GF-D8 (cell line): ENCODE measurements at regions not wholly inside any gene's neighbourhood (a gene's known extent, or its start where the extent isn't known, plus 50 kb on each side); places are given as distances from the start of the nearest gene placed in this dataset.
"Not testable (repeated sequence)": the region's sequence is repeated elsewhere in the genome, so short reads cannot be mapped to it uniquely, and the experiment has no call there.

Source experiments
- DNase-seq: peaks from one replicate; lab custom pipeline; 2025; lab: John Stamatoyannopoulos, UW

DNA sequence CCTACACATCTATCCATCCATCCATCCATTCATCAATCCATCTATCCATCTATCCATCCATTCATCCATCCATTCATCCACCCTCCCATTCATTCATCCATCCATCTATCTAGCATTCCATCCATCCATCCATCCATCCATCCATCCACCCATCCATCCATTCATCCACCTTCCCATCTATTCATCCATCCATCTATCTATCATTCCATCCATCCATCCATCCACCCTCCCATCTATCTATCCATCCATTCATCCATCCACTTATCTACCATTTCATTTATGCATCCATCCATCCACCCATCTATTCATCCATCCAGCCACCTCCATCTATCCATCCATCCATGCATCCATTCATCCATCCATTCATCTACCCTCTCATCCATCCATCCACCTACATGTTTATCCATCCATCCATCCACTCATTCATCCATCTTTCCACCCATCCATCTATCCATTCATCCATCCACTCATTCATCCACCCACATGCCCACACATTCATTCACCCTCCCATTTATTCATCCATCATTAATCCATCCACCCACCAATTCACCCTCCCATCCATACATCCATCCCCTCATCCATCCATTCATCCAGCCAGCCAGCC is 258.5 kb downstream of the CRLF2 start:
- DNase-seq: no peak

DNA sequence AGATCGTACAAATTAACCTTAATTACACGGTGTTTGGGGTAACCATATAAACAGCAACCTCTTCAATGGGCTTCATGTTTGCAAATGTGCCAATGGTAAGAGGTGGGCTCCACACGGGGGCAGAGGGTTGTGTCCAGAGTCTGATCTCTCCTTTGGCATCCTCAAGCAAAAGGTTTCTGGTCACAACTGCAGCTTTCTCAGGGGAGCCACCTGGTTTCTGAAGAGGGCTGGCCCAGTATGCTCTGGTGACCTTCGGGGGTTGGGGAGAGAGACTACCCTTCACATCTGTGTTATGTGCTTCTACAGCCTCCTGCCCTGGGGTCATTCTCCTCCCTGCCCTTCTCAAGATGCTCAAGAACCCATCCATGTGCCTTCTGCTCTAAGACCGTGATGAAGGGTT is 259.6 kb downstream of the CRLF2 start:
- DNase-seq: no peak

DNA sequence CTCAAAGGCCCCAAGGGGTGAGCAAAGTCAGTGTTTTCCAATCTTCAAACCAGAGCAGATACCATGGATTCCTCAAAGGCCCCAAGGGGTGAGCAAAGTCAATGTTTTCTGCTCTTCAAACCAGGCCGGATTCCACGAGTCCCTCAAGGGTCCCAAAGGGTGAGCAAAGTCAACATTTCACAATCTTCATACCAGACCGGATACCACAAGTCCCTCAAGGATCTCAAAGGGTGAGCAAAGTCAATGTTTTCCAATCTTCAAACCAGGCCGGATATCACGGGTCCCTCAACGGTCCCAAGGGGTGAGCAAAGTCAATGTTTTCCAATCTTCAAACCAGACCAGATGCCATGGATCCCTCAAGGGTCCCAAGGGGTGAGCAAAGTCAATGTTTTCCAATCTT is 265.2 kb downstream of the CRLF2 start:
- DNase-seq: not testable (repeated sequence)

DNA sequence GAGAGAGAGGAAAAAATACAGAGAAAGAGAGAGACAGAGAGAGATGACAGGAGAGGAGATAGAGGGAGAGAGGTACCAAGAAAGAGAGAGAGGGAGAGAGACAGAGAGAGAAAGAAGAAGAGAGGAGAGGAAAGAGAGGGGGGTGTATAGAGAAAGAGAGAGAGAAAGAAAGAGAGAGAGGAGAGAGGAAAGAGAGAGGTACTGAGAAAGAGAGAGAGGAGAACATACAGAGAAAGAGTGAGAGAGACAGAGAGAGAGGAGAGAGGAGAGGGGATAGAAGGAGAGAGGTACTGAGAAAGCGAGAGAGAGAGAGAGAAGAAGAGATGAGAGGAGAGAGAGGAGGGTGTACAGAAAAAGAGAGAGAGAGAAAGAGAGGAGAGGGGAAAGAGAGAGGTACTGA is 269.4 kb downstream of the CRLF2 start:
- DNase-seq: no peak

DNA sequence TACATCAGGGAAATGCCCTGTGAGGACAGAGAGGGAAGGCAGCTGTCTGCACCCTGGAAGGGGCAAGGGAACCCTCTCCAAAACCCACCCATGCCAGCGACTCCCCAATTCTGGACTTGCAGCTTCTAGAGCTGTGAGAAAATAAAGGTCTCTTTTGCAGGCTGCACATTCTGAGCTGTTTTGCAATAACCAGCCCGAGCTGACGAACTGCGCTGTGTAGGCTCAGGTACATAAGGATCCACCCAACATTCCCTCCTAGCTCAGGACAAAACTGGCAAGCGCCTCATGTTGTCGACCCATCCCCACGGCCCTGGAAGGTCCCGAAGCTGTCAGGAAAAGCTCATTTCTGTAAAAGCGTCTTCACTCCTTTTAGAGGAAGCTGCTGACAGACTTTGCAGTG is 271.8 kb downstream of the CRLF2 start:
- no peak for DNase-seq

DNA sequence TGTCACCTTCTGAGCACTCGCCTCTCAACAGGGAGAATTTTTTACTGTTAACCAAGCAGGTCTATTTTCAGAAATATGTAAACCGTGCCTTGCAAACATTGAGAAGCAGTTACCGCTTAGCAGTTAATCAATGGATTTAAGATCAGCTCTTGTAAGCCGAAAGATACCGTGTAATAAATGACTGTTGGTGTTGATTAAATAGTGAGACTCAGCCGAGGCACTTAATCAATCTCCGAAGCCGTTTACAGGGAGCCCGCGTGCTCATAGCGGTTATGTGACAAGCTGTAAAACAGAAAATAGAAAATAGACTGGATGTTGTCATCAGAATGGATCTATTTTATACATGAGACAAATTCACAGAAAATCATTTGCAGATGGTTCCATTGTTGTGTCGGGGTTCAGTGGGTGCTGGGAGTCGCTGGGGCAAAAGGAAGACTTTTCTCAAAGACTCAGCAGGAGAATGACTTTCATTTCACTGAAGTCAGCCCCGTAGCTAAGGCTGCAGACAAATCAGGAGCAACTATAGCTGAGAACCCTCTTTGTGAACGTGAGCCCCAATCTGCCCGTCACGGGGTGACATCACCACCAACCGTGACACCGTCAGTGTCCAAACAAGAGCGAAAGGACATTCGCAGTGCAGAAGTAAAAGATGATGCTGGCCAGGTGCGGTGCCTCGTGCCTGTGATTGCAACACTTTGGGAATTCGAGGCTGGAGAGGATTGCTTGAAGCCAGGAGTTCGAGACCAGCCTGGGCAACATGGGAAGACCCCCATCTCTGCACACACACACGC is 275.3 kb downstream of the CRLF2 start:
- no peak for DNase-seq

DNA sequence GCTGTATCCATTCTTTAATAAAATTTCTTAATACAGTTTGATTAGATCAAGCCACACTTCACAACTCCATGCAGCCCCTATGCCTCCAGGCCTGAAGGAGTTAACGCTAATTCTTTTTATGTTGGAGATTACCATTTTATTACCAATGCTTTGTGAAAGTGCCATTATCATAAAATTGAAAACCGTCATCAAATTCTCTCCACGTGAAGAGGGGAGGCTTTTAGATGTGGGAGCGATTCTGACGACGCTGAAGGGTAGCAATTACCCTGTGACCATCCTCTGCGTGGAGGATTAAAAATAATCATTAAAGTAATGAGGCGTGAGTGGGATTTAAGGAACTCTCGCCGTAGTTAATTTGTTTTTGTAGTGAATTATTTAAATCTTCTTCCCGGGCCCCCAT is 278.8 kb downstream of the CRLF2 start:
- no peak for DNase-seq

DNA sequence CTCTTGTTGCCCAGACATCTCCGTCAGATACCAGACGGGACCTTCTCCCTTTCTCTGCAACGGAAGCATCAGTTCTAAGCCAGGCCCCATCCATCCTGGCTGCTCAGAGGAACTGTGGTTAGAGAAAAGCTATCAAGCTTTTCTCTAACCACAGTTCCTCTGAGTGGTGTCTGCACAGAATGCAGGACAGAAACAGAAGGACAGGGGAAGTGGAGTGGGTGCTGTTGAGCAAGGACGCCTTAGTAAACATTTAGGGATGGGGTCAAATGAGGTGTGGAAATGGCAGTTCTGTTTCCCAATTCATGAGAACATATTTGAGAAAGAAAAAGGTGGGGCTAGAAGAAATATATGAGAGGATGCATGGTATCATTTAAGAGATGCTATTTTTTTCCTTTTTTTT is 283.8 kb downstream of the CRLF2 start:
- DNase-seq: no peak

DNA sequence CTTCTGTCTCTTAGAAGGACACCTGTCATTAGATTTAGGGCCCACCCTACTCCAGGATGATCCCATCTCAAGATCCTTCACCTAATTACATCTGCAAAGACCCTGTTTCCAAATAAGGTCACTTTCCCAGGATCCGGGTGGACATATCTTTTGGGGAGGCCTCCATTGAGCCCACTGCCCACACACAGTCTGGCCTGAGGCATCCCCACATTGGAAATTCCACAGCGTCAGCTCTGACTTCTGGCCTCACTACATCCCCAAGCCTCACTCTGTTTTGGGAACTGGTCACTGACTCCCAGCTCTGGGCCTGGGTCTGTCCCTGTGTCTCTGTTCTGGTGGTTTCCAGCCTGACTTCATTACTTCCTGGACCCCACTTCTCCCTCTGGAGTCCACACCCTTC is 285.5 kb downstream of the CRLF2 start:
- no peak for DNase-seq

DNA sequence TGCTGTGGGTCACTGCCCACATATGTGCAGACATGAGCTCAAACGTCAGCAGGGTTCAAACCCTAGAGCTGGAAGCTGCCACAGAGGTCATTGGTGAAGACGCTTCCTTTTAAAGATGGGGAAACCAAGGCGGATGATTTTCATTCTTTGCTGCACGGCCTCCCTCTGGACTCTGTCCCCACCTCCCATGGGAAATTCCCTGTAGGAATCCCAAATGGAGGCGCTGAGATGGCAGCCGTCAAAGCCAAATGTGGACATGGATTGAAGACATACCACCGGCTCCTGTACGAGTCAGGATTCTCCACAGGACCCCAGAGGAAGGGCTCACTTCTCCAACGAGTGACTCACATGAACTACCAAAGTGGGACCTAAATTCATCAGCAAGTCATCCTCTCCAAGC is 286.4 kb downstream of the CRLF2 start:
- no peak for DNase-seq

DNA sequence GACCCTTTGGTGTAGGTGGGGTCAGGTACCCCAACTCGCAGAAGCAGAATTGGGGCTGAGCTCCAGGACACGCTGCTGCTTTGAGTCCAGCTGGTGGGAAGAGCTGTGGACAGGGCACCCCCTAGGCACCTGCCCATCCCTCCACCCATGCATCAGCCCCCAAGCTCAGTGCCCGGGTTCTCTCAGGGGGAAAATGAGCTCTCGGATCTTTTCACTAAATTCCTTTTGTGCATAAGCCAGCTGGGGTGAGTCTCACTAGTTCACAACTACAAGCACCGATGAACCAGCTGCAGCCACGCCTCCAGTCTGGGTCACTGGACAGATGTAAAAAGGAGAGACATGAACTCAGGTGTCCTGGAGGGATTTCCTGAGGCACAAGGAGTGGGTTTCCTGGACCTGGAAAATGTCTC is 286.8 kb downstream of the CRLF2 start:
- DNase-seq: no peak

DNA sequence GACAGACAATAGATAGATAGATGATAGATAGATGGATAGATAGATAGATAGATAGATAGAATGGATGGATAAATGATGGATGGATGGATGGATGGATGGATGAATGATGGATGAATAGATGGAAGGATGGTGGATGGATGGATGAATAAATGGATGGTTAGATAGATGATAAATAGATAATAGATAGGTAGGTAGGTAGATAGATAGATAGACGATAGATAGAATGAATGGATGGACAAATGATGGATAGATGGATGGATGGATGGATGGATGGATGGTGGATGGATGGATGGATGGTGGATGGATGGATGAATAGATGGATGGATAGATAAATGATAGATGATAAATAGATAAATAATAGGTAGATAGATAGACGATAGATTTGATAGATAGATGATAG is 287.4 kb downstream of the CRLF2 start:
- no peak for DNase-seq

DNA sequence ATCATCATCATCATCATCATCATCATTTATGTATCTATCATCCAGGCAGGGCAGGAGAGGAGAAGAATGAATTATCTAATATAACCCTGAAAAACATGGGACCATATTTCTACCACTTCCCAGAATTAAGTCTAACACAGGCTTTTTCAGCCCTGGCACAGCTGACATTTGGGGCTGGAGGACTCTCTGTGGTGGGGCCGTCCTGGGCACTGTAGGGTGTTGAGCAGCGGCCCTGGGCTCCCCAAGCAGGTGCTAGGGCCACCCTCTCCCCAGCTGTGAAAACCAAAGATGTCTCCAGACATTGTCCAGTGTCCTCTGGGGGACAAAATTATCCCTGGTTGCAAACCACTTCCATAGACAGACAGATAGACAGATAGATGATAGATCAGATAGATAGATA is 288.4 kb downstream of the CRLF2 start:
- DNase-seq: no peak

DNA sequence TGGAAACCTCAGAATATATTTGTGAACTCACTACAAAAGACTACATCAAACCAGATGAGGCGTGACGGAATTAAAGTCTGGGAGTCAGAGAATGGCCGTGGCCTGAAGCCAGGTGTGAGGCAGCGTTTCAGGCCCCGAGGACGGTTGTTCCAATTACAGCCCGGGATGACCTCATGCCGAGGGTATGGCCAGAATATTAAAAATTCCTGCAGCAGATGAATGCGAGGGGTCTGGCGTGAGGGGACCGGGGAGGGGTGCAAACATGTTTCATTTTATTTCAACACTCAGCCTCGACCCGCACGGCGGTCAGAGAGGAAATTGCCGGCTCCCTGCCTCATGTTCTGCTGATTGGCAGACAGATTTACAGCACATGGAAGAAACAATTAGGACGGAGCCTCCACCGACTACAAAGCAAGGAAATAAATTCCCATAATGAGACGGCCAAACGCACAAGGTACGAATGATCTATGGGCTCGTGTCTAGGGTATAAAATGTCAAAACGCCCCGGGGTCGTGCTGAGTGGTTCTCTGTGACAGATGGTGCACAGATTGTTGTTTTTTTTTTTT is 289.7 kb downstream of the SHOX start:
- no peak for DNase-seq

DNA sequence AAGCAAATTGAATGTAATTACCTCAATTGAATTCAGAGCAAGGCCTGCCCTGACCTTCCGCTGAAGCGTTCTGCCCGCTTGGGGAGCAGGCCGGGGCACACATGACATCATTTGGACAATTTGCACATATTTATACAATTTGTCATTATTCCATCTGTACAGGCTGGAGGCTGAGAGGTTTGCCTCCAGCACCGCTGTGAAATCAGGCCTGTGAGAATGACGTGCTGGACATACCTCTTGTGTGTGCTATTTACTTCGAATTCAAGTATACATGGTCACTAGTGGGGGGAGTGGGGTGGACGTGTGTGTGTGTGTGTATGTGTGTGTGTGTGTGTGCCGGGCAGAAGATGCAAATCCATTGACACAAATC is 285.6 kb downstream of the SHOX start:
- no peak for DNase-seq

DNA sequence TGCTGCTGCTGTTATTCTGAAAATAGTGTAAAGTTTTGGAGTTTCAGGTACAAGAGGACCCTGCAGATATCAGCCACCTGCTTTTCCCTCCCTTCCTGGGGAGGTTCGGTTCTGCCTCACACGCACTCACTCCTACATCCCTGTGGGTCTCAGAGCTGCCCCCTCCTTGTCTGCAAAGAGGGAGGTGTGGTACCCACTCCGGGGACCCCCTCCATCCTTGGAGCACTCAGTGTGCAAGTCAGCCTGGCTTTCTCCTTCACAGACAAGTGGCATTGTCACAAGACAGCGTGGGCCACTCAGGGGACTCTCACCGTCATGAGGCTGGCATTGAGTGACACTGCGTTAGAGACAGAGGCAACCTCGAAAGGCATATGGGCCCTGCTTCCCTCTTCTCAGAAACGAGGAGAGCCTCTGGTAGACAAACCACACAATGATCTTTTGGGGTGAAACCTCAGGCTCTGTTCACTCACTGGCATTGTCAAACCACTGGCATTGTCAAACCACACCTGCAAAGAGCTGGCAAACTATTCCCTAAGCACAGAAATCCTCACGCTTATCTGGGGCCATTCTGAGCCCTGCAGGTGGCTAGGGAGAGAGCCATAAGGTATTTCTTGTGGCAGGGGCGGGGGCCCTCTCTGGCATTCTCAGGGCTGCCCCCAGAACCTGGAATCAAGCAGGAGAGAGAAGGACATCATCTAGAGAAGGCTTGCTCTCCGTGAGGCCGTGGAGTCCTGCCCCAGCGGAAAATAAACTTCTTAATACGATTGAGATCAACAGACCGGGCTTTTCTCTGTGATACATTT is 285.0 kb downstream of the SHOX start:
- DNase-seq: no peak

DNA sequence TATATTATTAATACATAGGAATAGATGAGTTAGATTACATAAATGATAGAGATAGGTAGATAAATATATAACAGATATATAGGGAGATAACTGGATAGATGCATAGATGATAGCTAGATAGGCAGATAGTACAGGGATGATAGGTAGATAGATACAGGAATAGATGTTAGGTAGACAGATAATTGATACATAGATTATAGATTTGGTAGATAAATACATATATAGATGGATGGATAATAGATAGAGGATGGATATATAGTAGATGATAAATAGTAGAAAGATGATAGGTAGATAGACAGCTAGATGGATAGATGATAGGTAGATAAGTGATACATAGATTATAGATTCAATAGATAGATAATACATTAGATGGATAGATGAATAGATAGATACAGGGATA is 283.6 kb downstream of the SHOX start:
- DNase-seq: no peak

DNA sequence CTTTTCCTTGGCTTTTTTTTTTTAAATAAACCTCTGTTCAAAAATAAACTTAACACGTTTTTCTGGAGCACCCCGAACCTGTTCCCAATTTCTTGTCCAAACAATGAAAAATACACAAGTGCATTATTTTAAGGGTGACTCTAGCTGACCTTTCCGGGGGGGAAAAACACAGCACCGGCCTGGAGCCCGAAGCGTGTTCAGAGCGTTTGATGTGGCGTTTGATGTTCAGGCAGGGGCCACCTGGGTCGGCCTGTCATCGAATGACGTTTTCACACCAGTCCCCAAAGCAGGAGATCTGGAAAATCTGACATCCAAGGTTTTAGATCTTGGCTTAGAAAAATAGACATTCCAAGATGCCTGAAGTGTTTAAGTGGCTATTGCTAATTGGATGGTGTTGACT is 282.1 kb downstream of the SHOX start:
- no peak for DNase-seq

DNA sequence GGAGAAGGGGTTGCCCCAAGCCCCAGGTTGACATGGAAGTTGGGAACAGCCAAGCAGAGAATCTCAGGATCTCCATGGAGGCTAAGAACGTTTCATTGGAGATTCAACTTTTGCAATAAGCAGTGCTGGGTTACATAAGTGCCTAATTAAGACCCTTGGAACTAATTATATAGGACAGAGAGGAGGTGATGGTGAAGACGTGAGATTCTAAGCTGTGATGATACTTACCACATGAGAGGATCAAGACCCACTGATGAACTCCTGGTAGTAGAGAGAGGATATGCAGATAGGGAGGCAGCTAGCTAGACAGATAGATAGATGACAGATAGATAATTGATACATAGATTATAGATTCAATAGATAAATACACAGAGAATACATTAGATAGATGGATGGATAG is 278.5 kb downstream of the SHOX start:
- not testable (repeated sequence) for DNase-seq

DNA sequence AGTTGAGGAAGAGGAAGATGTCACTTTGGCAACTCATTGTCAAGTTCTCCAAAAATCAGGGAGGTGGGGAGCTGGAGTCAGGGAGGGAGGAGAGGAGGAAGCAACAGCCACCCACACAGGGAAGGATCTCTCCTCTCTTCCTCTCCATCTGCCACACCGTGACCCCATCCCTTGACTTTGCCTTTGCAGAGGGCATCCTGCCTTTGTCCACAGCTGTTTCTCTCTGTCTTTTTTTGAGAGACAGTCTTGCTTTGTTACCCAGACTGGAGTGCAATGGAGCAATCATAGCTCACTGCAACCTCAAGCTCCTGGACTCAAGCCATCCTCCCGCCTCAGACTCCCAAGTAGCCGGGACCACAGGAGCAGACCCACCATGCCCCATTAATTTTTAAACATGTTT is 276.0 kb downstream of the SHOX start:
- no peak for DNase-seq

DNA sequence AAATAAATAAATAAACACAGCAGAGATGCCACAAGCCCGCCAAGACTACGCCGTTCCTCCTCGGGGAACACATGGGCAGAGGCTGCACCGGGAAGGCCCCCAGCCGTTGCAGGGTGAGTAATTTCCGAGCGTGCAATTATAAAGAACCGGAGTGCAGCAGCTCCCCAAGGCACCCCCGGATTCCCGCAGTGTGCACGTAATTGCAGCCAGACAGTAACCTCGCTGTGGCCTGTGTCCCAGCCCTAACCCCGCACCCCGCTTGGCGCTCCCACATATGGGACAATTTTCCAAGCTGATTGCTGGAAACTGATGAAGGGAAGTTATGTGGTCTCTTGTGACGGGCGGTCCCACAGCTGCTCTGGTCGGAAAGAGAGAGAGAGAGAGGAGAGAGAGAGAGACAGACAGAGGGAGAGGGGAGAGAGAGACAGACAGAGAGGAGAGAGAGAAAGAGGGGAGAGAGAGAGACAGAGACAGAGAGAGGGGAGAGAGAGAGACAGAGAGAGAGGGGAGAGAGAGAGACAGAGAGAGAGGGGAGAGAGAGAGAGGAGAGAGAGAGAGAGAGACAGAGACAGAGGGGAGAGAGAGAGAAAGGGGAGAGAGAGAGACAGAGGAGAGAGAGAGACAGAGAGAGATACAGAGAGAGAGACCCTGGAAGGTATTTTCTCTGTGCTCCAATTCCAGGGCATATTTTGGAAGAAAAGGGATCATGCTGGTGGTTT is 275.4 kb downstream of the SHOX start:
- no peak for DNase-seq

DNA sequence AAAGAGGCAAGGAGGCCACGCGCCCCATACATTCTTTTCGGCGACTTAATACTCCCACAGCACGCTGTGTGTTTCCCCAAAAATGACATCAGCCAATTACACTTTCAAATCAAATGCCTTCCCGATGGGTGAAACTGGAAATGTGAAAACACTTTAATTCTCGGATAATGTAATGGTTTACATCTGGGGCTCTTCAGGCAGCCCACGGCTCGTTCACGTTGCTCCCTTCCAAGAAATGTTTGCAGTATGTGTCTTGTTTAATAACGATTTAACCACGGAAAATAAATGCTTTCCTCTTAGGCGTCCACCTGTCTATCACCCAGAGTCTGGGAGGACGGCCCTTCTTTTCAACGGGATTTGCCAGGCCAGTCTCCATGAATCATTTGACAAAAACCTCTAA is 272.5 kb downstream of the SHOX start:
- no peak for DNase-seq
